GM12874 (cell line): ENCODE measurements at regions not wholly inside any gene's neighbourhood (a gene's known extent, or its start where the extent isn't known, plus 50 kb on each side); places are given as distances from the start of the nearest gene placed in this dataset.

Source experiments
- CTCF ChIP-seq: IDR thresholded peaks from 2 replicates; pipeline ENCODE4 v1.5.1; 2011; ENCODE audit warnings: low read depth, mild to moderate bottlenecking, control low read depth, low read length, moderate library complexity; ENCODE audit not compliant: insufficient read depth

- no peak for TF ChIP-seq CTCF
Measured at GRCh38 chr2:195538937-195539336, 118.1 kb upstream of the SLC39A10 start.

- TF ChIP-seq CTCF, result no peak
Measured at GRCh38 chr2:195537811-195538210, 119.2 kb upstream of the SLC39A10 start.

- no peak for TF ChIP-seq CTCF
Measured at GRCh38 chr2:195536906-195537305, 120.1 kb upstream of the SLC39A10 start.

- no peak for TF ChIP-seq CTCF
Measured at GRCh38 chr2:195535911-195536522, 121.0 kb upstream of the SLC39A10 start.

GRCh38 chr2:195534971-195535370, 122.1 kb upstream of the SLC39A10 start:
- no peak for TF ChIP-seq CTCF

GRCh38 chr2:195533771-195534642, 123.0 kb upstream of the SLC39A10 start:
- peak; percentile 30 for TF ChIP-seq CTCF

- no peak for TF ChIP-seq CTCF
Measured at GRCh38 chr2:195532628-195533271, 124.3 kb upstream of the SLC39A10 start.
